ENCODE measurements at regions not wholly inside any gene's neighbourhood (a gene's known extent, or its start where the extent isn't known, plus 50 kb on each side); places are given as distances from the start of the nearest gene placed in this dataset.
"Not testable (repeated sequence)": the region's sequence is repeated elsewhere in the genome, so short reads cannot be mapped to it uniquely, and the experiment has no call there.

DNA sequence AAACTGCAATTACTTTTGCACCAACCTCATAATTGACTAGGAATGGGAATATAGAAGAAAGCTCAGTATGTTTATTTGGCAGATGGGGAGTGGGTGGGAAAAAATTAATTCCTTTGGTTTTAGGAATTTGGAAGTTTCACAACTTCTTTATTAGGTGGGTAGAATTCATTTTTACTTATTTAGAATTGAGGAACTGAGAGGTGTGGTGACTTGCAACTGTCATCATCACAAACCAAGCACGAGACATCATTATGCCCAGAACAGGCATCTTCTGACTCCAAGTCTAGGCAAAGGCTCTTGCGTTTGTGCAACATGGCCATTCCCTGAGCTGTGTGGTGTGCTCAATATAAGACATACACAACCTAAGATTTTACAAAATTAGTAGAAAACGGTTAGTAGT, 380.0 kb downstream of the ATP23 start:
- DNase-seq (ENCODE audit: low read depth) = peak; percentile 44
- TF ChIP-seq, protein P1, sequence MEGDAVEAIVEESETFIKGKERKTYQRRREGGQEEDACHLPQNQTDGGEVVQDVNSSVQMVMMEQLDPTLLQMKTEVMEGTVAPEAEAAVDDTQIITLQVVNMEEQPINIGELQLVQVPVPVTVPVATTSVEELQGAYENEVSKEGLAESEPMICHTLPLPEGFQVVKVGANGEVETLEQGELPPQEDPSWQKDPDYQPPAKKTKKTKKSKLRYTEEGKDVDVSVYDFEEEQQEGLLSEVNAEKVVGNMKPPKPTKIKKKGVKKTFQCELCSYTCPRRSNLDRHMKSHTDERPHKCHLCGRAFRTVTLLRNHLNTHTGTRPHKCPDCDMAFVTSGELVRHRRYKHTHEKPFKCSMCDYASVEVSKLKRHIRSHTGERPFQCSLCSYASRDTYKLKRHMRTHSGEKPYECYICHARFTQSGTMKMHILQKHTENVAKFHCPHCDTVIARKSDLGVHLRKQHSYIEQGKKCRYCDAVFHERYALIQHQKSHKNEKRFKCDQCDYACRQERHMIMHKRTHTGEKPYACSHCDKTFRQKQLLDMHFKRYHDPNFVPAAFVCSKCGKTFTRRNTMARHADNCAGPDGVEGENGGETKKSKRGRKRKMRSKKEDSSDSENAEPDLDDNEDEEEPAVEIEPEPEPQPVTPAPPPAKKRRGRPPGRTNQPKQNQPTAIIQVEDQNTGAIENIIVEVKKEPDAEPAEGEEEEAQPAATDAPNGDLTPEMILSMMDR (IDR thresholded peaks at IDR 0.05; ENCODE audit: insufficient read depth, low read depth, low read length, missing control alignments) = no peak
- H3K4me3 ChIP-seq (ENCODE audit: low read depth, low read length) = no peak overlapping the region

DNA sequence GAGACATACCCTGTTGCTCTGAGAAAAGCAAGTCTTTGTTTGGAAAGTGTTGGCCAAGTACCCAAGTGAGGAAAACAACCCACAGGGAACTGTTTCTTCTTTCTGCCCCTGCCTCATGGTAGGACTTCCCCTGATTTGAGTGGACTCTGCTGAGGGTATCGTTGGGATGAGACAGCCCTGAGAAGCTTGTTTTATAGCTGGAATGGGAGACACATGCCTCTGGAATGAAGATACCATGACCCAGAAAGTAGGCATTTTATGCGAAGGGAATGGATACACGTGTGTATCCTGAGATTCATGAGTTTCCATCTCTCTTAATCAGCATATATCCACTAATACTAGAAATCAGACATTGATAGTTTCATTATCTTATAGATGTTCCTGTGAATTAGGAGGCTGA, 382.3 kb downstream of the ATP23 start:
- no peak for DNase-seq (ENCODE audit: low read depth)
- TF ChIP-seq, protein P1 (IDR thresholded peaks at IDR 0.05; ENCODE audit: insufficient read depth, low read depth, low read length, missing control alignments) = no peak

DNA sequence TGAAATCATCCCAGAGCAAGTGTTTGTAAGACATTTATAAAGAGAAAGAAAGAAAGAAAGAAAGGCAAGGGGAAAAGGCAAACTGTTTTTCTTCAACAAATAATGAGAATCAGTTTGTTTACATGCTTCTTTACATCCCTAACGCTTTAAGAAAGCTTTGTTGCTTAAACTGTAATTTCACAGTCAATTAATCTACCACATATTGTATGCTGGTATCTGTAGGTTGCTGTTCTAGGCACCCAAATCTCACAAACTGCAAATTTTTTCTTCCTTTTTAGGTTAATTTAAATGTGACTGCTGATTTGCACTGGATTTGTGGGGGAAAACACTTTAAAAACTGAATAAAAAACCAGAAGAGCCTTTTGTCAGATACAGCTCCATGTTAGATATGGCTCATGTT, 384.2 kb downstream of the ATP23 start:
- no peak for DNase-seq (ENCODE audit: low read depth)
- TF ChIP-seq, protein P1 (IDR thresholded peaks at IDR 0.05; ENCODE audit: insufficient read depth, low read depth, low read length, missing control alignments) = no peak

More for the DNA sequence above, 382.3 kb downstream of the ATP23 start:
- no peak overlapping the region for H3K4me3 ChIP-seq (ENCODE audit: low read depth, low read length)

DNA sequence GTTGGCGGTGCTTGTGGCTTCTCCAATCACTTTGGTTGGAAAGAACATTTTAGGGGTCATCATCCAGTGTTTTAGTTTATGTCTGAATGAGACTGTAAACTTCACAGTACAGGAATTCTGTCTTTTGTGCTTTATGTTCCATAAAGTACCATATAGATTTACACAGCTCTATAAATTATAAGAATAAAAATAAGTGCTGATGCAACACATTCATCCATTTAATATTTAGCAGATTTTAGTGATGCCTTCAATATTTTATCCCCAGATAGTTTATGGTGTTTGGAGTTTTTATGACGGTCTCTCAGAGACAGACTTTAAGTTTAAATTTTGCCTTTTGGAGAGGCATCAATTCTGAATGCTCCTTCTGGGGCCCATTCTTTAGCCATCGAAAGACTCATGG, 385.2 kb downstream of the ATP23 start:
- H3K4me3 ChIP-seq (ENCODE audit: low read depth, low read length) = no peak overlapping the region
- DNase-seq (ENCODE audit: low read depth) = no peak
- TF ChIP-seq, protein P1 (IDR thresholded peaks at IDR 0.05; ENCODE audit: insufficient read depth, low read depth, low read length, missing control alignments) = no peak

More for the DNA sequence above, 384.2 kb downstream of the ATP23 start:
- H3K4me3 ChIP-seq (ENCODE audit: low read depth, low read length) = no peak overlapping the region

DNA sequence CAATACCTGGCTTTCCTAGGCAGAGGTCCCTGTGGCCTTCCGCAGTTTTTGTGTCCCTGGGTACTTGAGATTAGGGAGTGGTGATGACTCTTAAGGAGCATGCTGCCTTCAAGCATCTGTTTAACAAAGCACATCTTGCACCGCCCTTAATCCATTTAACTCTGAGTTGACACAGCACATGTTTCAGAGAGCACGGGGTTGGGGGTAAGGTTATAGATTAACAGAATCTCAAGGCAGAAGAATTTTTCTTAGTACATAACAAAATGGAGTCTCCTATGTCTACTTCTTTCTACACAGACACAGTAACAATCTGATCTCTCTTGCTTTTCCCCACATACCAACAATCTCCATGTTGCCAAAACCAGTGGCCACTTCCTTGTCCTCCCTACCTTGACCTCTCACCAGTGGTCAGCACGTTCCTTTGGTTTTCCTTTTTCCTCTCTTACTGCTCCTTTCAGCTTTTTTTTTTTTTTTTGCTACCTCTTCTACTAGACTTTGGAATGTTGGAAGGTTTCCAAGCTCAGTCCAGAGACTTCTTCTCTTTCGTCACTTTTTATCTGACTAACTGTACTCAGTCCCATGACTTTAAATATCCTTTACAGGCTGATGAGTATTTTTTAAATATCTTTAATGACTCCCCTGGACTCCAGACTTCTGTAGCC, 395.3 kb downstream of the ATP23 start:
- not testable (repeated sequence) for DNase-seq (ENCODE audit: low read depth); H3K4me3 ChIP-seq (ENCODE audit: low read depth, low read length)

DNA sequence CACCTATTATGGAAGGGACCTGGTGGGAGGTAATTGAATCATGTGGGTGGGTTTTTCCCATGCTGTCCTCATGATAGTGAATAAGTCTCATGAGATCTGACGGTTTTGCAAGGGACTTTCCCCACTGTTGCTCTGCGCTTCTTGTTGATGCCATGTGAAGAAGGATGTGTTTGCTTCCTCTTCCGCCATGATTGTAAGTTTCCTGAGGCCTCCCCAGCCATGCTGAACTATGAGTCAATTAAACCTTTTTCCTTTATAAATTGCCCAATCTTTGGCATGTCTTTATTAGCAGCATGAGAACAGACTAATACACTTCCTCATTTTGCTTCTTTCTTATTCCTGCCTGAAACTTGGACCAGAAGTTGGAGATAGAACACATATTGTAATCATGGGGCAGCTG, 396.2 kb downstream of the ATP23 start:
- DNase-seq (ENCODE audit: low read depth) = peak; percentile 41
- not testable (repeated sequence) for H3K4me3 ChIP-seq (ENCODE audit: low read depth, low read length)

DNA sequence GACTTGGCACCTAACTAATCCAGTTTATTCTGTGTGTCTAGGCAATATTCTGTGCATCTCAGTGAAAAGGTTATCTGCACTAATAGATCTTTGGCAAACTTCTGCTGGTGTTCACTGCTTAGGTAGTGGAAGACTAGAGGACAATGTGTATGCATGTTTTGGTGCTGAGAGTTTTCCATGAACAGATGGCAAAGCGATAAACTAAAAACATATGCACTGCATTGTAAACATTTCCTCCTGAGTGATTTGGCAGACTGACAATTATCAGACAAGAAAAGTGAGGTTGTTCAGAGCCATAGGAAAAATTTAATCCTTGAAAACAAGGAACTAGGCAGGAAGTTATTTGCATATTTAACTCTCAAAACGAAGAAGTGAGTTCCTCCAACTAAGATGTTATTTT, 400.4 kb downstream of the ATP23 start:
- no peak for DNase-seq (ENCODE audit: low read depth)
- no peak overlapping the region for H3K4me3 ChIP-seq (ENCODE audit: low read depth, low read length)
- TF ChIP-seq, protein P1 (IDR thresholded peaks at IDR 0.05; ENCODE audit: insufficient read depth, low read depth, low read length, missing control alignments) = no peak

DNA sequence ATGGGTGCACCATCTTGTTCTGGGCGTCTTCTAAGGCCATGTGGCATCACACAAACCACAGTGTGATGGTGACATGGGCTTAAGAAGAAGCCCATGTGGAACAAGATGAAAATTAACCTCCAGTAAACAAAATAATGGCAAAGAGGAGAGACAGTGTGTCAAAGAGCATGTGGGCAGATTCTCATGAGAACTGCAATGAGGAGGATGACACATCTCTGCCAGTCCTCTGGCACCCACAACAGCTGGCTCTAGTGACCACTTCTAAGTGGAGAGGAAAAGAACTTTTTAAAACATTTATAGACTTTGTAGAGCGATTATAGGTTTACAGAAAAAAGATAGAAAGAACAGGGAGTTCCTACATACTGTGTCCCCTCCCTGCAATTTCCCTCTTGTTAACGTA, 401.4 kb downstream of the ATP23 start:
- TF ChIP-seq, protein P1 (IDR thresholded peaks at IDR 0.05; ENCODE audit: insufficient read depth, low read depth, low read length, missing control alignments) = no peak
- DNase-seq (ENCODE audit: low read depth) = no peak
- no peak overlapping the region for H3K4me3 ChIP-seq (ENCODE audit: low read depth, low read length)

Data from GM12865 (cell line).